H1 (cell line): ENCODE measurements at regions not wholly inside any gene's neighbourhood (a gene's known extent, or its start where the extent isn't known, plus 50 kb on each side); places are given as distances from the start of the nearest gene placed in this dataset.

Source experiments
- CTCF ChIA-PET: fragments of 300-600 bp; sonication (Branson Sonifier 250); formaldehyde crosslinking; loops from one replicate; lab custom pipeline; 2021; ENCODE audit not compliant: partially characterized antibody; lab: Charles Lee
- POLR2A ChIA-PET: fragments of 300-600 bp; sonication (Branson Sonifier 250); formaldehyde crosslinking; loops from one replicate; lab custom pipeline; 2021; ENCODE audit warnings: inconsistent platforms; ENCODE audit not compliant: partially characterized antibody; lab: Charles Lee
- DNase-seq, 2 experiments: peaks; one replicate each; pipeline versions ENCODE4 v3.0.0 to v3.0.0-alpha.2; 2010 to 2022; ENCODE audit warnings: low spot score in 2 of 2, low read depth in 1 of 2, mixed read lengths in 1 of 2
- FAIRE-seq: peaks from 2 replicates; lab custom pipeline; 2011; peaks lifted over from hg19 to GRCh38; lab: Jason Lieb, UNC
- H2AFZ ChIP-seq: 2 replicates; pipeline ENCODE4 v1.8.1; 2012; ENCODE audit warnings: low read length, inconsistent platforms
- H2AK5ac ChIP-seq: 2 replicates; pipeline ENCODE4 v1.6.1; 2013; ENCODE audit warnings: low read depth, low read length
- H2BK120ac ChIP-seq: replicated peaks from 2 replicates; pipeline ENCODE3; 2013; ENCODE audit warnings: low read depth, low read length, inconsistent platforms
- H2BK12ac ChIP-seq: 2 replicates; pipeline ENCODE4 v1.6.1; 2013; ENCODE audit warnings: low read depth, low read length
- H2BK15ac ChIP-seq: 2 replicates; pipeline ENCODE4 v1.6.1; 2013; ENCODE audit warnings: low read length
- H2BK20ac ChIP-seq: 2 replicates; pipeline ENCODE4 v1.6.1; 2013; ENCODE audit warnings: low read length
- H2BK5ac ChIP-seq: 2 replicates; pipeline ENCODE4 v1.6.1; 2013; ENCODE audit warnings: low read depth, low read length
- H3K14ac ChIP-seq: 2 replicates; pipeline ENCODE4 v1.6.1; 2013; ENCODE audit warnings: inconsistent platforms; ENCODE audit not compliant: insufficient read length
- H3K18ac ChIP-seq: 2 replicates; pipeline ENCODE4 v1.6.1; 2013; ENCODE audit warnings: low read length; ENCODE audit errors: extremely low read depth
- H3K23ac ChIP-seq: 2 replicates; pipeline ENCODE4 v1.6.1; 2013; ENCODE audit warnings: inconsistent platforms; ENCODE audit not compliant: insufficient read length
- H3K23me2 ChIP-seq: 2 replicates; pipeline ENCODE4 v1.6.1; 2013; ENCODE audit warnings: low read depth, low read length
- H3K27ac ChIP-seq: 2 replicates; pipeline ENCODE4 v1.6.1; 2011; ENCODE audit warnings: low read depth, low read length, inconsistent platforms
- H3K27me3 ChIP-seq, 4 experiments: replicated peaks in 1 of 4; 1 replicate in 1 of 4; 2 replicates in 3 of 4; pipeline versions ENCODE4 v1.6.1 to v1.8.1; 2011 to 2013; ENCODE audit warnings: low read length in 3 of 4, mild to moderate bottlenecking in 3 of 4, inconsistent platforms in 2 of 4, mixed read lengths in 2 of 4, moderate library complexity in 1 of 4; ENCODE audit not compliant: control insufficient read depth in 3 of 4, insufficient read depth in 3 of 4; ENCODE audit errors: extremely low read depth in 1 of 4
- H3K36me3 ChIP-seq, 4 experiments: 2 replicates each; pipeline versions ENCODE4 v1.6.1 to v1.8.1; 2011 to 2013; ENCODE audit warnings: mild to moderate bottlenecking in 4 of 4, low read length in 3 of 4, moderate library complexity in 2 of 4, control low read depth in 1 of 4, inconsistent platforms in 1 of 4; ENCODE audit not compliant: insufficient read depth in 4 of 4, control insufficient read depth in 2 of 4
- H3K4ac ChIP-seq: replicated peaks from 2 replicates; pipeline ENCODE3; 2013; ENCODE audit warnings: low read length, low read depth, mixed read lengths, inconsistent platforms; ENCODE audit not compliant: insufficient read length
- H3K4me1 ChIP-seq, 4 experiments: replicated peaks in 1 of 4; 1 replicate in 1 of 4; 2 replicates in 3 of 4; pipeline versions ENCODE4 v1.6.1 to v1.8.1; 2011 to 2013; ENCODE audit warnings: low read length in 3 of 4, inconsistent platforms in 2 of 4, mixed read lengths in 1 of 4; ENCODE audit not compliant: insufficient read depth in 4 of 4, control insufficient read depth in 3 of 4
- H3K4me2 ChIP-seq, 2 experiments: 2 replicates each; pipeline versions ENCODE4 v1.6.1 to v1.8.1; 2011 to 2013; ENCODE audit warnings: low read depth in 2 of 2, low read length in 2 of 2, control low read depth in 1 of 2, inconsistent platforms in 1 of 2, mild to moderate bottlenecking in 1 of 2; ENCODE audit not compliant: insufficient read depth in 1 of 2
- H3K4me3 ChIP-seq, 4 experiments: fragments of 200-600, 300-600 bp in 1 of 4; sonication (generic), shearing (Covaris generic), sonication (Bioruptor Twin) in 1 of 4; 2 replicates each; pipeline versions ENCODE4 v1.5.1 to v1.8.1; 2011 to 2016; ENCODE audit warnings: low read length in 4 of 4, low read depth in 3 of 4, control low read depth in 2 of 4, inconsistent platforms in 2 of 4, mild to moderate bottlenecking in 2 of 4, mixed read lengths in 1 of 4, moderate library complexity in 1 of 4; ENCODE audit not compliant: insufficient read depth in 2 of 4; ENCODE audit errors: extremely low read depth in 1 of 4
- H3K56ac ChIP-seq: replicated peaks from 2 replicates; pipeline ENCODE3; 2013; ENCODE audit warnings: low read depth, mild to moderate bottlenecking, mixed read lengths, low read length, inconsistent platforms; ENCODE audit not compliant: insufficient read length
- H3K79me1 ChIP-seq: 2 replicates; pipeline ENCODE4 v1.6.1; 2013; ENCODE audit warnings: low read depth, low read length, control low read depth
- H3K79me2 ChIP-seq, 2 experiments: 2 replicates each; pipeline versions ENCODE4 v1.6.1 to v1.8.1; 2012 to 2013; ENCODE audit warnings: low read length in 2 of 2, mild to moderate bottlenecking in 2 of 2, inconsistent platforms in 1 of 2; ENCODE audit not compliant: insufficient read depth in 2 of 2, control insufficient read depth in 1 of 2
- H3K9ac ChIP-seq, 4 experiments: replicated peaks in 1 of 4; 1 replicate in 1 of 4; 2 replicates in 3 of 4; pipeline versions ENCODE4 v1.6.1 to v1.8.1; 2011 to 2013; ENCODE audit warnings: low read depth in 3 of 4, low read length in 3 of 4, control low read depth in 2 of 4, mild to moderate bottlenecking in 2 of 4, moderate library complexity in 2 of 4, inconsistent platforms in 1 of 4; ENCODE audit errors: extremely low read depth in 1 of 4
- H3K9me3 ChIP-seq, 2 experiments: 2 replicates each; pipeline versions ENCODE4 v1.6.1 to v1.8.1; 2012 to 2013; ENCODE audit warnings: mild to moderate bottlenecking in 2 of 2, moderate library complexity in 2 of 2, control low read depth in 1 of 2, inconsistent platforms in 1 of 2, low read depth in 1 of 2, low read length in 1 of 2, mixed read lengths in 1 of 2; ENCODE audit not compliant: insufficient read depth in 2 of 2
- H4K20me1 ChIP-seq, 2 experiments: replicated peaks in 1 of 2; 2 replicates each; pipeline versions ENCODE3 to v1.8.1; 2011 to 2013; ENCODE audit warnings: inconsistent platforms in 2 of 2, low read length in 2 of 2, mild to moderate bottlenecking in 1 of 2; ENCODE audit not compliant: insufficient read depth in 2 of 2, control insufficient read depth in 1 of 2
- H4K5ac ChIP-seq: 2 replicates; pipeline ENCODE4 v1.6.1; 2013; ENCODE audit warnings: low read length, low read depth, mixed read lengths, inconsistent platforms; ENCODE audit not compliant: insufficient read length
- H4K8ac ChIP-seq: 2 replicates; pipeline ENCODE4 v1.8.0; 2013; ENCODE audit warnings: mild to moderate bottlenecking, moderate library complexity, low read length, inconsistent platforms; ENCODE audit not compliant: insufficient read depth; ENCODE audit errors: extremely low read depth
- H4K91ac ChIP-seq: replicated peaks from 2 replicates; pipeline ENCODE3; 2013; ENCODE audit warnings: low read length, mixed read lengths, inconsistent platforms; ENCODE audit not compliant: insufficient read length
- ATF3 ChIP-seq: IDR thresholded peaks from 2 replicates; pipeline ENCODE4 v1.6.1; 2011; ENCODE audit warnings: low read depth, mild to moderate bottlenecking, low read length; ENCODE audit not compliant: insufficient read depth
- BRCA1 ChIP-seq: IDR thresholded peaks from 2 replicates; pipeline ENCODE4 v1.6.1; 2012; ENCODE audit warnings: low read depth, low read length, improper control_type of control experiment
- JUN ChIP-seq: IDR thresholded peaks from 2 replicates; pipeline ENCODE4 v1.6.1; 2011; ENCODE audit warnings: low read depth, mild to moderate bottlenecking, improper control_type of control experiment, low read length
- NANOG ChIP-seq: IDR thresholded peaks from 2 replicates; pipeline ENCODE4 v1.6.1; 2011; ENCODE audit warnings: low read length, low read depth, mild to moderate bottlenecking, inconsistent platforms; ENCODE audit not compliant: insufficient read depth, poor library complexity, severe bottlenecking
- SRF ChIP-seq: IDR thresholded peaks from 2 replicates; pipeline ENCODE4 v1.6.1; 2011; ENCODE audit warnings: mild to moderate bottlenecking, low read depth, low read length, moderate library complexity
- TEAD4 ChIP-seq: IDR thresholded peaks from 2 replicates; pipeline ENCODE4 v1.6.1; 2012; ENCODE audit warnings: low read depth, low read length, inconsistent platforms, mixed read lengths
- ZNF274 ChIP-seq: IDR thresholded peaks from 2 replicates; pipeline ENCODE4 v1.7.0; 2012; ENCODE audit warnings: low read length, borderline replicate concordance; ENCODE audit errors: extremely low read depth
- WGBS, 2 experiments: shearing (Covaris generic) in 1 of 2; methylation state at CpG; one replicate each; pipeline versions ENCODE4 v1.1.6 to v1.1.7; 2013 to 2015; ENCODE audit warnings: low lambda C conversion rate in 2 of 2, mixed read lengths in 2 of 2, inconsistent platforms in 1 of 2, low coverage in 1 of 2, missing lambda C conversion rate in 1 of 2; ENCODE audit not compliant: insufficient replicate concordance in 2 of 2, insufficient coverage in 1 of 2, insufficient read length in 1 of 2; ENCODE audit errors: extremely low coverage in 1 of 2, missing lambda C conversion rate in 1 of 2; 5-methylcytosine and 5-hydroxymethylcytosine counted together

GRCh38 chr14:101062601-101063000 is 159.1 kb upstream of the RTL1 start:
- no peak overlapping the region for H3K9ac ChIP-seq
- no peak overlapping the region for H3K4ac ChIP-seq
- H3K56ac ChIP-seq = no peak overlapping the region
- no peaks in the 10 kb centered on the region for H3K36me3 ChIP-seq
- H3K79me1 ChIP-seq = no peaks in the 10 kb centered on the region
- no peak overlapping the region for H3K18ac ChIP-seq
- H3K4me1 ChIP-seq = no peaks in the 10 kb centered on the region
- no peak overlapping the region for H2AK5ac ChIP-seq
- no peak overlapping the region for H4K8ac ChIP-seq
- no peak overlapping the region for H2BK5ac ChIP-seq
- H2BK12ac ChIP-seq = no peak overlapping the region
- peaks cover 2 to 4% of the 10 kb centered on the region in 2 experiments; a peak in 2 of 4 replicates for H3K9me3 ChIP-seq
- TF ChIP-seq ATF3 (no peak), JUN (no peak), ZNF274 (no peak), TEAD4 (no peak), NANOG (no peak), BRCA1 (no peak), SRF (no peak)
- peaks cover 0 to 2% (median 0%) of the 10 kb centered on the region in 4 experiments; a peak in 1 of 7 replicates for H3K27me3 ChIP-seq
- no peak overlapping the region for H4K91ac ChIP-seq
- no peak overlapping the region for H3K4me3 ChIP-seq
- H2BK15ac ChIP-seq = no peak overlapping the region
- no peak overlapping the region for H2BK120ac ChIP-seq
- H2AFZ ChIP-seq = no peak overlapping the region
- no peak overlapping the region for H3K23ac ChIP-seq
- CTCF ChIA-PET = interaction anchor here (0.7 to 2.8 kb wide), 6 partner anchors 11 to 573 kb away, joined by 3 to 11 read pairs (median 3); no protein-coding TSS in a partner anchor
- H3K79me2 ChIP-seq = no peaks in the 10 kb centered on the region
- H4K20me1 ChIP-seq = no peaks in the 10 kb centered on the region
- no peak overlapping the region for H2BK20ac ChIP-seq
- no peak overlapping the region for H4K5ac ChIP-seq
- POLR2A ChIA-PET = no interaction called here
- H3K27ac ChIP-seq = no peak overlapping the region
- 89% methylated on average over 7 of the region's 7 CpGs; no CpG with 5 or more reads in 1 of the 2 experiments for WGBS, 2 experiments
- H3K23me2 ChIP-seq = no peaks in the 10 kb centered on the region
- H3K14ac ChIP-seq = no peak overlapping the region
- FAIRE-seq (no peak), DNase-seq (no peak)
- H3K4me2 ChIP-seq = no peak overlapping the region
